Stimulated activated CD8-positive, alpha-beta memory T cell treated with anti-CD3 and anti-CD28 coated beads, Interleukin-4, amount 100 ng/mL, for 48 hours (primary cell): ENCODE measurements at regions not wholly inside any gene's neighbourhood (a gene's known extent, or its start where the extent isn't known, plus 50 kb on each side); places are given as distances from the start of the nearest gene placed in this dataset.

Experiments
- DNase-seq: peaks from one replicate; pipeline ENCODE4 v3.0.0-alpha.2; 2020

DNA sequence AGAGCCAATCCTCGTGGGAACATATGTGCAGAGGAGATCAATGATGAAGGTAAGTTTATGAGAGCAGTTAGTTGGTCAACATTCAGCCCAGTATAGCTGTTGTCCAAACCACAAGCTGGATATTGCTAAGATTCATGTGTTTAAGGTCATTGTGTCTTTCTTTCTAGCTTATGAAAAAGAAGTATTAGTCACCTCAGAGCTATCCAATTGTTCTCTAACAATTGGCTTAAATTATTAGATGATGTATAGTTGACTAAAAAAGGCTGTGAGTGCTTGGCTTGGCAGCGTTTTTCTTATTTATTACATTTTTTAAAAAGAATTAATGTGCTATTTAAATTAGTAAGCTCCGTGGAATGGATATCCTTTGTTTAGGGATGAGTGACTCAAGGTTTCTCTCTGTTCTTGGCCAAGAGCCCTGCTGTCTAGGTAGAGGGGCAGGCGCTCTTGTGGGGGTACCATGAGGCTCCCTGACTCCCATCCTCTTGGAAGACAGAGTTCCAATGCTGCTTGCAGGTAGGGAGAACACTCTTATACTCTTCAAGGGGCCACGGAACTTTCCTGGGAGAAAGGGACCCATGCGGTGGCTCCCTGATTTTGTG, 487.4 kb downstream of the IRX1 start:
- no peak for DNase-seq

DNA sequence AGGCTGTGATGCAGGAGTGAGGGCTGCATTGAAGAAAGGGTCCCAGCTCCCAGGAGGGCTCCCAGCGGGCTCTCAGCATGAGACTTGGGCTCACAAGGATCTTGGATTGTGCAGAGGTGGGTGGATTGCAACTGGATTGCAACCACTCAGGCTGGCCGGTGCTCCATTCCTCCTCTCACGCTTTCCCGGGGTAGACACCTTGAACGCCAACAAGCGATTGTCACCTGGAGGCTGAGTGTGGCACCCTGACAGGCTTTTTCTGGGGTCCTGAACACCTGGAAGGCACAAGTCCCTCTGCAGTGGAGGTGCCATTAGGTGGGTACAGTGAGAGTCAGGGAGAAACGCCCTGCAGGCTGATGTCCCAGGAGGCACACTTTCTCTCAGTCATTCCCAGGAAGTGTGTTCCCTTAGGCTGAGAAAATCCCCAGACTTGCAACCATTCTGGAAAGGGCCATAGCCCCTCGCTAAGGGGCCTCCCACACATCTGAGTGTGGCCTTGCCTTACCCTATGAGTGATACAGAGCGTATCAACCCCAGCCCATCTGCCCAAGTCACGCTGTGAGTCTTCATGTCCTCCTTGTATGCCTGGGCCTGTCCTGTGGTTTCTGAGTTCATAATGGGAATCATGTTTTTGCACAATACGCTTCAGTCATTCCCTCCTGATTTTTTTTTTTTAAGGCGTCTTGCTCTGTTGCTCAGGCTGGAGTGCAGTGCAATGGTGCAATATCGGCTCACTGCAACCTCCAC, 488.1 kb downstream of the IRX1 start:
- DNase-seq = no peak

DNA sequence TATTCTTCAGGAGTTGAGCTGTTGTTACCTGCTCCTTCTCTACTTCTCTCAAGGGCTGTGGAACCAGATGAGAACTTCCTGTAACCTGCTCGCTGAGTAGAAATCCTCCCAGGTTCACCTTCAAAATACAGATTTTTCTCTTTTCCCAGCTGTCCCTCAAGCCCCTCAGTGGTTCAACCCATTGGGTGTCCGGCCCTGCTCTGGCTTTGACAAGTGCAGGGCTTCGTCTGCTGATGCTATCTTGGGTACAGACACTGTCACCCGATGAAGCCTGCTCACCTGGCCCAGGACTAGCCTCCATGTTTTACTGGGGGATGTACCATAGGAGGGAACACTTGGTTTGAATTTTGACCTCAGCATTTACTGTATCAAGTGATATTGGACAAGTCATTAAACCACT, 490.4 kb downstream of the IRX1 start:
- no peak for DNase-seq

DNA sequence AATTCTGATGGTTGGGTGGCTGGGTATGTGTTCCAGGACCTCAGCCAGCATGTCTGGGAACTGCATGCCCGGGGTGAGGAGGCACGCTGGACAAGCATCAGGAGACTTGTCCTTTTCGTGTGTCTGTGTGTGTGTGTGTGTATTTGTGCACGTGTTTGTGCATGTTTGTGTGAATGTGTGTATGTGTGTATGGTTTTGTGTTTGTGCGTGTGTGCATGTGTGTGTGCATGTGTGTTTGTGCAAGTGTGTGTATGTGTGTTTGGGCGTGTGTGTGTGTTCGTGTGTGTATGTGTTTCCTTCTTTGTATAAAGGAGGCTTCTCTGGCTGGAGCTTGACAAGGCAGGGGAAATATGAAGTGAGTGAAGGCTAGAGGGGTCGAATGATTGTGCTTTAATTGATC, 491.5 kb downstream of the IRX1 start:
- DNase-seq = no peak

DNA sequence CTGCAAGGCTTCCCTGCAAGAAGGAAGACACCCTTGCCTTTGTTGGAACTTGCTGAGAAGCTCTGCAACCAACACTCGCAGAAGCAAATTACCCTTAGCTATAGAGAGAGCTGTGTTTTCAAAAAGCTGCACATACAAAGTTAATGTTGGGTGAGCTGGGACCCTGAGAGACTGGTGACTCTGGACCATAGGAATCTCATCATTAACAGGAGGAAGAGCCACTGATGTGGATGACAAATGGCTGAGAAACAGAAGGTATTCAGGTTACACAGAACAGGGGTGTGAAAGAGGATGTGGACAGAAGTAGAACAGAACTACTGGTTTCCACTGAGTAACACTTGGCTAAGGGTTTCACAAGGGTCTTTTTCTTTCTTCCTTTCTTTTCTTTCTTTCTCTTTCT, 493.5 kb downstream of the IRX1 start:
- no peak for DNase-seq

DNA sequence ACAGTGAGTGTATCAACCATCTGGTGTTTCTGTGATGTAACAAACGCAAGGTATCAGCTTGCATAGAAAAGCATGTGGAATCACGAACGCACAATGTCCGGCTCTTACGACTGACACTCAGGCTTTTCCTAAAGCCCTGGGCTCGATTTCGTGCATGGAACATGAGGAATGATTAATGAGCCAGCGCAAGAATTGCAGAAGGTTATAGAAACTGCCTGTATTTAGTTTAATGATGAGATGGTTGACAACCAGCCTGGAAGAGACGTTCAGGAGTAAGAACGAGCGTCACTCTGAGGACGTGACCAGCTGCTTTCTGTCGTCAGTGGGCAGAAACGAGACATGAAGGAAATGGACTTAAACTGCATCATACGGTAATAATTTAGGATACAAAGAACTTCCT, 497.6 kb downstream of the IRX1 start:
- no peak for DNase-seq

DNA sequence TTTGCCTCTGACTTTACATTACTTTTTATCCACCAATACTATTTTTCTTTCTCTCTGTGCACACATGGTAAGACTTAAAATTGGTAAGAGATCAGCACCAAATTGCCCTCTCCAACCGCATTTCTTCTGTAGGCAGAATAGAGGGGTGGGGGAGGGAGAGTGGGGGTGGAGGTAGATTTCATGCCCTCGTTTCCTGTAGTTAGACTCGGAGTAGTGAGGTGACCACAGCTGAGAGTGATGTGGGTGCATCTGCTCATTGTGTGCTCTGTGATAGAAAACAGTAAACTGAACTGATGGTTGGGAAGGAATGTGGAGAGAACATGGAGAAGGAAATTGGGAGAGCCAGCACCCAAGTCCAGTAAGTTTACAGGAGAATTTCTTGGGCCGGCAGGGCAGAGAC, 498.3 kb downstream of the IRX1 start:
- DNase-seq = no peak

DNA sequence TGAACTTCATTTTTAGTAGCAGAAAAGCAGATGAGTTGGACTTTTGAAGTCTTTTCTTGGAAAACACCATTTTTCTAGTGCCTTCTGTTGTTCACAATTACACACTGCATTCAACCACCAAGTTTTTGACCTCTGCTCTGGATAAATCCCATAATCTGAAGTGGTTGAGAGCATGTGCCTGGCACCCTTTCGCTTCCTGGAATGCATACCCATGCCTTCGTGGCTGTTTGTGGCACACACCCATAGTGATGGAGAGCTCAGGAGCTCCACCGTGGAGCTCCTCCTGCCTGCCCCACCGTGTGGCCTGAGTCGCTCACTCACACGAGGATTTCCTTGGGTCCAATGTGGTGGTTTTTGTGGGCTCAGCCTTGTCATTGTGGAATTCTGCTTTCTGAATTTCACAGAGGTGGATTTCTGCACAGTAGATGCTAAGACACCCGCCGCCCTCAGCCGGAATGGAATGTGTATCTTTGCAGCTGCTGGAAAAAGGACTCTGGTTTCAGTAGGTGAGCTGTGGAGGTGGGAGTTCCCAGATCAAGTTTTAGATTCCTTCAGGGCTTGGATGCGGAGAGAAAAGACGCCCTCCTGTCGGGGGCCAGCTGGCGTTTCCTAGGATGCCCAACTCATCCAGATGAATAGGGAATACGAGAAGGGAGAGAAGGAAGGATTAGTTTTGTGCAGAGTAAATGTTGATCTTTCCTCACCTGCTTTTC, 500.4 kb downstream of the IRX1 start:
- DNase-seq = no peak

DNA sequence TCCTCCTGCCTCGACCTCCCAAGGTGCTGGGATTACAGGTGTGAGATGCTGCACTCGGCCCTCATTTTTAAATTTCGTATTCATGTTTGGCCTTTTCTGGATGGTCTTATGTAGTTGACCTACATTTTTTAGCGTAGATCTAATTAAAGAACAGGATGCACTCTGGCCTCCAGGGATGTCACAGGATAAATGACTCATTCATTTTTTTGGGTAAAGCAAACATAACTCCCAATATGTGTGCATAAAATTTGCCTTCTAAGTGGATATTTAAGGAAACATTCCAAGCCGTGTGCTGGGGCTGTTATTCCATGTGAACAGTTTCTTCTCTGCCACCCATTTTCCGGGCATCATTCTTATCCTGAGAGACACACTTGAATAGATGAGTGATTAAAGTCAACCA, 501.6 kb downstream of the IRX1 start:
- no peak for DNase-seq

DNA sequence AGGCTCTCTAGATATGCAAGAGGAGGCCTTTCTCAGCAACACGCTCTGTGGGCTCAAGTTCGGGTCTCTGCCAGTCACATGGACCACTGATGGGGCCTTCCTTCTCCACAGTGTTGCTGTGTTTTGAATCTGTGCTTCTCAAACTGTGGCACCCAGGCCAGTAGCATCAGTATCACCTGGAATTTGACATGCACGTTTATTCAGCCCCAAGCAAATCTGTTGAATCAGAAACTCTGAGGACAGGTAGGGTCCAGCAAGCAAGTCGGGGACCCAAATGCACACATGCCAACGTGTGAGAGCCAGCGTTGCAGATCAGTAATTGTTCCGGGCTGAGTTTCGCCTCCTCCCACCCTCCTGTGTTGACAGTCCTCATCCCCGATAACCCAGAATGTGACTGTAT, 502.6 kb downstream of the IRX1 start:
- DNase-seq = no peak

DNA sequence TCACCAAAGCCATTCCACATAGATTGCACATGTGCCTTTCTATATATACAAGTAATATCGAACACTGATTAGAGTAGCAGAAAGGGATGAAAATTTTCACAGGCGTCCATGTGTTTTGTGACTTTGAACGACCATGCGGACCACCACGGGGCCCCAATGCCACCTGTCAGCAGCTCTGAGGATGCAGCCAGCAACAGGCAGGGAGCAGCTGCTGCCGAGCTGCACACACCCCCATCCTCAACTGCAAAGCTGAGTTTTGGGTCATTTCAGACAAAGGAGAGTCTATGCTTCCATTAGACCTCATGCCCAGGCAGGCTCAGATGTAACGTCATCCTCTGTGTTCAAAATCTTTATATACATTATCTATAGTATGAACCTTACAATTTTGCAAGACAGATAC, 503.8 kb downstream of the IRX1 start:
- no peak for DNase-seq

DNA sequence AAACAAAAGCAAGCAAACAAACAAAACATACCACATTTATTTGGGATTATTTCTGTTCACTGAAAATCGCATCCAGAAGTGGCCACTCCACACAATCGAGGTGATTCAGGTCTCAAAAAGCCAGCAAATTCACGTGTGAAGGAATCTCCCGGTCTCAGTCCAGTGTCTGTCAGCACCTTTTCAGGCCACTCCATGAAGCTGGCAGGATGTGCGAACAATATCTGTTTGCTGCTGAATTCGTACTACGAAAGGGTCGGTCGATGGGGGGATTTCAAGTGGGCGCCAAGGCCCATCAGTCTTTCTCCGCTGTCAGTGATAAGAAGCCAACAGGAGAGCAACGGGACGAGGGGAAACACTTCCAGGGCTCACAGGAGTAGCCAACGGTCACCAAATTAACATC, 505.1 kb downstream of the IRX1 start:
- DNase-seq = no peak

DNA sequence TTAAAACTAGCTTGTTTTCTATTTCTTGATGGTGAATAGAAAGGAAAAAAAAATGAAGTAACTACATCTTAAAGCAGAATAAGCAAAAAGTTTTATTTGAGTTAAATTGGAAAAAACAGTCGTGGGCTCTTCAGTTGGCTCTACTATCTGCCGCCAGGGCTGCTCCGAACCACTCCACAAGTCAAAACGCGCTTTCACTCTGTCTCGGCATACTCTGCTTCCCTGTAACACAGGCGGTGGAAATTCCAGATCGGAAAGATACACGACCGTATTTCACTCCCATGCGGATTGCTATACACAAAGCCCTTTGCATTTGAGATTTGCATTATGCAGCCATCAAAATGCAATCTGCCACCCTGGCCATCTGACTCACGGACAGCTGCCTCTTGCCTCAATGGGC, 505.6 kb downstream of the IRX1 start:
- no peak for DNase-seq

DNA sequence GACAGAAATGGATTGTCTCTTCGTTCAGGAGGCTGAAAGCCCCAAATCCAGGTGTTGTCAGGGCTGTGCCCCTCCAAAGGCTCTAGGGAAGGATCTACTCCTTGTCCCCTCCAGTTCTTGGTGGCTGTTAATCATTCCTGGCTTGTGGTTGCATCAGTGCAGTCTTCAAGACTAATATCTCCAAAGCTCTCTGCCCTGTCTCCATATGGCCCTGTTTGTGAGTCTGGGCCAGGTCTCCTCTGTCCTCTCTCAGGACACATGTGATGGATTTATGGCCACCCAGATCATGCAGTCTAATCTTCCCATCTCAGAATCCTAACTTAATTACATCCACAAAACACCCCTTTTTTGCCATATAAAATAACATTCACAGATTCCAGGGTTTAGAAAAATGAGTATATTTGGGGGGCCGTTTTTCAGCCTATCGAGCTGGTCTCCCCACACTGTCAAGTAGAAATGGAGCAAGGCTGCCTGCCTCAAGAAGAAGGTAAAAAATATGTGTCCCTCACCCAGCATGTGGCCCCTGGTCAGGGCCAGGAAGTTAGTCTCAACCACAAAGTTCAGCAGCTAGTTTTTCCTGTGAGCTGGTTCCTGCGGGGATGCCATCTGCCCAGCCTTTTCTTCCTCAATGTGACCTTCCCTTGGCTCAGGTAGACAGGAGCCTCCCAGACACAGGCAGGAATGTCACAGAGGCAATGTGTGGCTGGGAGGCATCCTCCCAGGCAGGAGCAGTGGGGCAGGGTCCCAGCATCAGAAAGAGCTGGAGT, 509.4 kb downstream of the IRX1 start:
- DNase-seq = no peak

DNA sequence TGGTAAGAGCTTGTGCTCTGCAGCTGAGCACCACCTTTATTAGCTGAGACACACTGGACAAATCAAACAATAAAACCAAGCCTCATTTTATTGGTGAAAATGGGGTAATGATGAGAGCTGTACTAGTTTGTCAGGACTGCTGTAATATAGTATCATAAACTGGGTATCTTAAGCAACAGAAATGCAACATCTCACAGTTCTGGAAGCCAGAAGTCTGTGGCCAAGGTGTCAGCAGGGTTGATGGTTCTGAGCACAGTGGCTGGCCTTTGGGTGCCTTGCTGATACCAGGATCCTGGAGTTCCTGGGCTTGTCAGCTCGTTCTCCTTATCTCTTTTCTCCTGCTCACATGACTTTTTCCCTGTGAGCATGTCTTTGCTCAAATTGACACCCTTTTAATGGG, 513.1 kb downstream of the IRX1 start:
- DNase-seq = no peak

DNA sequence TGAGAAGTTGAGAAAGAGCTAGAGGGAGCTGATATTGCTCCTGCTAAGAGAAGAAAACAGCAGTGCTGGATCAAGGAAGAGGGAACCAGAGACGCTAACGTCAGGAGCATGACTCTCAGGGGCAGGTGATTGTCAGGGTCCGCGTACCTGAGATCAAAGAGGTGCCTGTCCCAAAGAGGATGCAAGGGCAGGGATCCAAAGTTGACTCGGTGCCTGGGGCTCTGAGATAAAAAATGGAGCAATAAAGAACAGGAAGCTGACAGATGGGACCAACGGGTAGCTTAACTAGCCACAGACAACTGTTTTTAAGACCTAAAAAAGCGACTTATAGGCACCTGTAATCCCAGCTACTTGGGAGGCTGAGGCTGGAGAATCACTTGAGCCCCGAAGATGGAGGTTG, 517.8 kb downstream of the IRX1 start:
- no peak for DNase-seq

DNA sequence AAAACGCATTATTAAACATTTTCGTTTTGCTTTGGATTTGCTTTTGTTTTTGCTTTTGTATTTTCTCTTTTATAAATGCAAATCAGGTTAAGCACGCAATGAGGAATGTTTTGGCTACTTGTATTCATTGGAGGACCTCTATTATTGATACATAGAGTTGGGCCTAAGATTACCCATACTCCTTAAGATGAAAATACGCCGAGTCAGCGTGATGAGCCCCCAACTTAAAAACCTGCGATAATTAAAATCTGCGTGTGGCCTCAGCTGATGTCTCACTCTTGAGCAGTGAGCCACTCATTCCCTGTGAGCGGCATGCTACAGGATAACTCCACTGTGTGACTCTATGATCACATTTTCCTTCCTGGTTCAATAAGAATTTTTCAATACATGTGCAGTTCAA, 518.3 kb downstream of the IRX1 start:
- no peak for DNase-seq

DNA sequence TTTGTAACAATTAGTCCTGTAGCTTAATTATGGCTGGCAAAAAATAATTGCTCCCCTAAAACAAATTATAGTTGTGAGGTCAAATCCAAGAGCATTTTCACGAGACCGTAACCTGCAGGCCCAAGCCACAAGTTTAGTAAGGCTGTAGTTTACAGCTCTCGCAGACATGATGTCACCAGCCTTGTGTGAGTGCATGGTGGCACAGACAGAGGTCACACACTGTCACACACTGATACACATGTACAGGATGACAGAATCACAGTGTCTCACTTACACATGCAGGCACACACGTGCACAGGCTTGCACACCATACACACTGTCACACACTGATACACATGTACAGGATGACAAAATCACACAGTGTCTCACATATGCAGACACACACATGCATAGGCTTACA, 518.8 kb downstream of the IRX1 start:
- no peak for DNase-seq

DNA sequence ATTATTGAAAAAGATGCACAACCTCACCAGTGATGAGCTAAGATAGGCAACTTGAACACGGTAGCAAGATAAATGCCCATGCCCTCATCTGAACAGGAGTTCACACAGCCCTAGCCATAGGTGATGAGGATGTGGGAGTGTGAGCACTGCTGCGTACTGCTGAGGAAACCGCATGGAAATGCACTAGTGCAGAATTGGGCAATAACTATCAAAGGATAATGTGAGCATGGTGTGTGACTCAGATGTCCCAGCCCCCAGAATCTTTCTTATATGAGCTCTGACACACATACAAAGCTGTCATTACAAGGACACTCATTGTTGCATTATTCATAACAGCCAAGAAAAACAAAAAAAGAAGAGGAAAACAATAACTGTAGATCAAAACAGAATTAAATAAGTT, 521.2 kb downstream of the IRX1 start:
- DNase-seq = no peak

DNA sequence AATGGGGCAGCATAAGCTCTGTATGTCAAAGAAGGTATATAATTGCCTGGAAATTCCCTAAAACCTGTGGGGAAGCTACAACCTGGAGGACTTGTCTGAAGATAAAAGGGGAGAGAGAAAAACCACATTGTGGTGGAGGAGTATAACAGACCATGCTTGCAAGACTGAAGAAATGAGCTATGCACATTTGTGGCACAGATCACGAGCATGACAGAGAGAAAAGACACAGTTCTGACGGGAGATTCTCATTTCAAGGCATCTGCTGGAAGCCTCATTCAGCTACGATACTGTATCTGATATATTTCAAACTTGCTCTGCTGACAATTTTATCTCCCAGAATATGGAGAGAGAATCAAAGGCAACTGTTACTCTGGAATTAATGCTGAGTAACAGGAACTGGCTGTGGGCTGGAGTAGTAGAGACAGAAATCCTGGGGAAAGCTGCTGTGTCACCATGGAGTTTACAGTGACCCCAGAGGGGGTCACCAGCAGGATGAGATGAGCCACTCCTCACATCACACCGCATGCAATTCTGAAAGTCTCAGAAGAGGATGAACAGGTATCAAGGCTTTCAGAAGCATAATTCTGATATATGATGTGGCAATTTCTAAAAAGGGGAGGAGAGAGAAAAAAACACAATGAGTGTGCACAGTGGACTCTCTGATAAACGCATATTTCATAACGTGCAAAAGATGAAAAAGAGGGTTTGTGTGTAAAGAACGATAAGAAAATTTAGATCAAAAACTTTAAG, 528.8 kb downstream of the IRX1 start:
- DNase-seq = no peak

DNA sequence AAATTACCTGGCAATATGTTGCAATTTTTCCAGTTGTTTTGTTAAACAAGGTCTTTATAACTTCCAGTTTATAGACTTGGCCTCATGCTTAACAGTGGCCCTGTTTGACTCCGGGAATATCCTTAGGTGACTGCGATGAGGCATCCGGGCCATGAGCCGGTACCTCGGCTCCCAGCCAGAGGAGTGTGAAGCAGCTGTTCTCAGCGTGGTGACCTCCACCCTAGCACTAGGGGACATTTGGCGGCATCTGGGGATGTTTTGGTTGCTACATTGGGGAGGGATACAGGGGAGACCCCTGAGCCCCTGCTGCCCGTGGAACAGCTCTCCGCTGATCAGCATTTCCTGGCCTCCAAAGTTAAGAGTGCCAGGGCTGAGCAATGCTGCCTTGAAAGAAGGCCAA, 533.4 kb downstream of the IRX1 start:
- no peak for DNase-seq

DNA sequence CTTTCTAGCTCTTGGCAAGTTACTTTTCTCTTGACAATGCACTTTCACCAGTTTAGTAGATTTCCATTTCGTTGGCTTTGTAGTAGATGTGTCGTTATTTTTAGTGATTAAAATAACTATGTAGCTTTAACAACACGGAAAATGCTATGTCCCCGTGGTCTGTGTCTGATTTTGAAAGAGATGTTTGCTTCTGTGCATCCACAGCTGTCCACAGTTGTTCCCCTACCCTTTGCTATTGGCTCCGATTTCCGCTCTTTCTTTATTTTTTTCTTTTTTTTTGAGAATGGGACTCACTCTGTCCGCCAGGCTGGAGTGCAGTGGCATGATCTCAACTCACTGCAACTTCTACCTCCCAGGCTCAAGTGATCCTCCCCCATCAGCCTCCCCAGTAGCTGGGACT, 533.9 kb downstream of the IRX1 start:
- no peak for DNase-seq

DNA sequence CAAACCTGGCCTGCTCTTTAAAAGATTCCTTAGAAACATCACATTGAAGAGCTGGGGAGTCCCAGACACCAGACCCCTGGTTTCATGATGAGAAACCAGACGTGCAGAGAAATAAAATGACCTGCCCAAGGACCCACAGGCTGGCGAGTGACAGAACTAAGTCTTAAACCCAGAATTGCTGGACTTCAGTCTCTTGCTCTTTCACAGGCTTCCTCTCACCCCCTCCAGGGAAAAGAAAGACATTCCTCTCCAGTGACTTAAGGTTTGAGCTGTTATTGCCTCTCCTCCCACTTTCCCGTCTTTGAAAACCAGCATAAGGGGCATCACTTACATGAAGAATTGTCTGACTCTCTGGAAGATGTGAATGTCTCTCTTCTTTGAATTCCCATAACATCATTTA, 535.2 kb downstream of the IRX1 start:
- no peak for DNase-seq
